HUES64 (cell line): ENCODE measurements at regions not wholly inside any gene's neighbourhood (a gene's known extent, or its start where the extent isn't known, plus 50 kb on each side); places are given as distances from the start of the nearest gene placed in this dataset.

Experiments used
- H3K27ac ChIP-seq: 2 replicates; pipeline ENCODE4 v1.7.0; 2013; ENCODE audit warnings: low read depth, low read length, inconsistent platforms
- H3K27me3 ChIP-seq: 2 replicates; pipeline ENCODE4 v1.6.1; 2013; ENCODE audit warnings: mild to moderate bottlenecking, low read length; ENCODE audit not compliant: insufficient read depth
- H3K36me3 ChIP-seq: 2 replicates; pipeline ENCODE4 v1.6.1; 2013; ENCODE audit warnings: mild to moderate bottlenecking, low read length; ENCODE audit not compliant: insufficient read depth
- H3K4me1 ChIP-seq: 2 replicates; pipeline ENCODE4 v1.6.1; 2013; ENCODE audit warnings: mild to moderate bottlenecking, low read length, moderate library complexity; ENCODE audit not compliant: insufficient read depth
- H3K4me3 ChIP-seq: 2 replicates; pipeline ENCODE4 v1.5.1; 2013; ENCODE audit warnings: mild to moderate bottlenecking, low read length, moderate library complexity
- H3K9ac ChIP-seq: 2 replicates; pipeline ENCODE4 v1.6.1; 2013; ENCODE audit warnings: mild to moderate bottlenecking, low read depth, low read length
- H3K9me3 ChIP-seq: 2 replicates; pipeline ENCODE4 v1.6.1; 2013; ENCODE audit warnings: low read depth, low read length; ENCODE audit not compliant: insufficient read depth
- WGBS: fragments of 150-250, 120-280 bp; methylation state at CpG from one replicate; pipeline ENCODE4 v1.1.7; 2013; ENCODE audit warnings: missing lambda C conversion rate; 5-methylcytosine and 5-hydroxymethylcytosine counted together

GRCh38 chr1:106912131-106912530 is 144.3 kb upstream of the PRMT6 start:
- Histone ChIP-seq H3K9me3 (no peaks in the 10 kb centered on the region), H3K36me3 (no peaks in the 10 kb centered on the region), H3K4me1 (no peaks in the 10 kb centered on the region), H3K4me3 (no peak overlapping the region), H3K27ac (no peak overlapping the region), H3K27me3 (no peaks in the 10 kb centered on the region), H3K9ac (no peak overlapping the region)
- WGBS, result 97% methylated on average over 2 of the region's 3 CpGs

GRCh38 chr1:106921186-106921585 is 135.3 kb upstream of the PRMT6 start:
- H3K36me3 ChIP-seq, result no peaks in the 10 kb centered on the region
- no peak overlapping the region for H3K4me3 ChIP-seq
- no peaks in the 10 kb centered on the region for H3K9me3 ChIP-seq
- no peak overlapping the region for H3K9ac ChIP-seq
- H3K4me1 ChIP-seq, result peaks cover 12% of the 10 kb centered on the region; the same call in 1 of the 2 replicates
- no peak overlapping the region for H3K27ac ChIP-seq
- H3K27me3 ChIP-seq, result no peaks in the 10 kb centered on the region

GRCh38 chr1:106924360-106924759 is 132.1 kb upstream of the PRMT6 start:
- no peaks in the 10 kb centered on the region for H3K9me3 ChIP-seq
- WGBS, result 78% methylated on average over 5 of the region's 5 CpGs
- no peak overlapping the region for H3K4me3 ChIP-seq
- H3K27ac ChIP-seq, result no peak overlapping the region
- H3K27me3 ChIP-seq, result no peaks in the 10 kb centered on the region
- no peaks in the 10 kb centered on the region for H3K36me3 ChIP-seq
- H3K4me1 ChIP-seq, result peaks cover 12% of the 10 kb centered on the region; the same call in 1 of the 2 replicates
- H3K9ac ChIP-seq, result no peak overlapping the region

GRCh38 chr1:106925750-106926149 is 130.7 kb upstream of the PRMT6 start:
- no peak overlapping the region for H3K4me3 ChIP-seq

GRCh38 chr1:106926803-106927582 is 129.5 kb upstream of the PRMT6 start:
- Histone ChIP-seq H3K4me3 (no peak overlapping the region), H3K27me3 (no peaks in the 10 kb centered on the region), H3K27ac (no peak overlapping the region), H3K4me1 (peaks cover 12% of the 10 kb centered on the region; the same call in 1 of the 2 replicates), H3K9me3 (no peaks in the 10 kb centered on the region), H3K36me3 (no peaks in the 10 kb centered on the region), H3K9ac (no peak overlapping the region)
- 95% methylated on average over 4 of the region's 5 CpGs for whole genome bisulfite sequencing

More at GRCh38 chr1:106925750-106926149, 130.7 kb upstream of the PRMT6 start:
- H3K36me3 ChIP-seq, result no peaks in the 10 kb centered on the region
- no peaks in the 10 kb centered on the region for H3K27me3 ChIP-seq
- H3K27ac ChIP-seq, result no peak overlapping the region
- H3K9me3 ChIP-seq, result no peaks in the 10 kb centered on the region
- H3K9ac ChIP-seq, result no peak overlapping the region
- peaks cover 12% of the 10 kb centered on the region; the same call in 1 of the 2 replicates for H3K4me1 ChIP-seq

GRCh38 chr1:106937104-106937503 is 119.4 kb upstream of the PRMT6 start:
- no peak overlapping the region for H3K27ac ChIP-seq
- H3K9me3 ChIP-seq, result no peaks in the 10 kb centered on the region
- H3K36me3 ChIP-seq, result no peaks in the 10 kb centered on the region
- H3K4me3 ChIP-seq, result no peak overlapping the region
- H3K9ac ChIP-seq, result no peak overlapping the region
- WGBS, result 63% methylated on average over 3 of the region's 3 CpGs
- H3K27me3 ChIP-seq, result no peaks in the 10 kb centered on the region
- H3K4me1 ChIP-seq, result no peaks in the 10 kb centered on the region

- Histone ChIP-seq H3K27me3 (no peaks in the 10 kb centered on the region), H3K9ac (no peak overlapping the region), H3K4me3 (no peak overlapping the region), H3K9me3 (no peaks in the 10 kb centered on the region), H3K36me3 (no peaks in the 10 kb centered on the region), H3K4me1 (0 out of 2 replicates have a peak, but pooled peaks cover 4% of the 10 kb centered on the region), H3K27ac (no peak overlapping the region)
- WGBS, result 92% methylated on average over 2 of the region's 2 CpGs
Observed at GRCh38 chr1:106944721-106945120, 111.8 kb upstream of the PRMT6 start.

- H3K27me3 ChIP-seq, result no peaks in the 10 kb centered on the region
- no peak overlapping the region for H3K9ac ChIP-seq
- no peaks in the 10 kb centered on the region for H3K36me3 ChIP-seq
- peaks cover 15% of the 10 kb centered on the region for H3K4me1 ChIP-seq
- 91% methylated on average over 1 of the region's 1 CpG for WGBS
- no peaks in the 10 kb centered on the region for H3K9me3 ChIP-seq
- no peak overlapping the region for H3K27ac ChIP-seq
- no peak overlapping the region for H3K4me3 ChIP-seq
Observed at GRCh38 chr1:106952776-106953175, 103.7 kb upstream of the PRMT6 start.

- H3K36me3 ChIP-seq, result no peaks in the 10 kb centered on the region
- H3K27ac ChIP-seq, result no peak overlapping the region
- no peak overlapping the region for H3K4me3 ChIP-seq
- H3K9ac ChIP-seq, result no peak overlapping the region
- no peaks in the 10 kb centered on the region for H3K27me3 ChIP-seq
- H3K4me1 ChIP-seq, result peaks cover 15% of the 10 kb centered on the region
- no peaks in the 10 kb centered on the region for H3K9me3 ChIP-seq
Observed at GRCh38 chr1:106954661-106955229, 101.7 kb upstream of the PRMT6 start.

- 92% methylated on average over 1 of the region's 1 CpG for WGBS
- H3K9ac ChIP-seq, result no peak overlapping the region
- peaks cover 15% of the 10 kb centered on the region for H3K4me1 ChIP-seq
- H3K4me3 ChIP-seq, result no peak overlapping the region
- H3K27ac ChIP-seq, result no peak overlapping the region
- no peaks in the 10 kb centered on the region for H3K36me3 ChIP-seq
- no peaks in the 10 kb centered on the region for H3K9me3 ChIP-seq
- no peaks in the 10 kb centered on the region for H3K27me3 ChIP-seq
Observed at GRCh38 chr1:106956721-106957120, 99.8 kb upstream of the PRMT6 start.

GRCh38 chr1:106957795-106958194 is 98.7 kb upstream of the PRMT6 start:
- Histone ChIP-seq H3K4me1 (peaks cover 15% of the 10 kb centered on the region), H3K27me3 (no peaks in the 10 kb centered on the region), H3K4me3 (no peak overlapping the region), H3K27ac (no peak overlapping the region), H3K9ac (no peak overlapping the region), H3K36me3 (no peaks in the 10 kb centered on the region), H3K9me3 (no peaks in the 10 kb centered on the region)
- WGBS, result 87% methylated on average over 3 of the region's 3 CpGs
